ENCODE measurements at regions not wholly inside any gene's neighbourhood (a gene's known extent, or its start where the extent isn't known, plus 50 kb on each side); places are given as distances from the start of the nearest gene placed in this dataset.

DNA sequence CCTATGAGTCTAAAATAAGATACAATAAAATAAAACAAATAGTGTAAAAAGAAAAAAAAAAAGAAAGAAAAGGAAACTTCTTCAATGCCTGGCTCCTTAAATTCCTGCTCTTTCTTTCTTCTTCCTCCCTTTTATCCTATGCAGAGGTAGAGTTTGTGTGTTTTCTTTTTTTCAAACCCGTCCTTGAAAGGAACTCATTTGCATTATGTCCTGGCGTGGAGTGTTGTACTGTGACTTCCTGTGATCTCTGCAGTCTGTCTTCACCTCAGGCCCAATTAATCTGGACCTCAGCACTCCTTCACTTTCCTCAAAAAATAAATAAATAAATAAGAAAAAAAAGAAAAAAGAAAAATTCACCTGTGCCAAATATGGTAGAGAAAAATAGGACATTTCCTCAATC lies 541.9 kb upstream of the SPTLC3 start:
- Mint-ChIP-seq H3K36me3 (no peaks in the 10 kb centered on the region), H3K9me3 (peaks cover 9% of the 10 kb centered on the region; the same call in 1 of the 2 replicates), H3K4me3 (no peak overlapping the region), H3K27me3 (ENCODE audit: low read depth) (no peaks in the 10 kb centered on the region; the same call in 1 of the 2 replicates), H3K4me1 (peaks cover 16% of the 10 kb centered on the region), H3K27ac (peak overlapping the region; percentile 85; the same call in 1 of the 2 replicates)
- ChIA-PET CTCF (no interaction called here), POLR2A (no interaction called here)
- TF ChIP-seq, protein P1, sequence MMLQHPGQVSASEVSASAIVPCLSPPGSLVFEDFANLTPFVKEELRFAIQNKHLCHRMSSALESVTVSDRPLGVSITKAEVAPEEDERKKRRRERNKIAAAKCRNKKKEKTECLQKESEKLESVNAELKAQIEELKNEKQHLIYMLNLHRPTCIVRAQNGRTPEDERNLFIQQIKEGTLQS (CRISPR knock-in tag; conservative IDR thresholded peaks at IDR 0.05), result no peak
- TF ChIP-seq, protein P2, sequence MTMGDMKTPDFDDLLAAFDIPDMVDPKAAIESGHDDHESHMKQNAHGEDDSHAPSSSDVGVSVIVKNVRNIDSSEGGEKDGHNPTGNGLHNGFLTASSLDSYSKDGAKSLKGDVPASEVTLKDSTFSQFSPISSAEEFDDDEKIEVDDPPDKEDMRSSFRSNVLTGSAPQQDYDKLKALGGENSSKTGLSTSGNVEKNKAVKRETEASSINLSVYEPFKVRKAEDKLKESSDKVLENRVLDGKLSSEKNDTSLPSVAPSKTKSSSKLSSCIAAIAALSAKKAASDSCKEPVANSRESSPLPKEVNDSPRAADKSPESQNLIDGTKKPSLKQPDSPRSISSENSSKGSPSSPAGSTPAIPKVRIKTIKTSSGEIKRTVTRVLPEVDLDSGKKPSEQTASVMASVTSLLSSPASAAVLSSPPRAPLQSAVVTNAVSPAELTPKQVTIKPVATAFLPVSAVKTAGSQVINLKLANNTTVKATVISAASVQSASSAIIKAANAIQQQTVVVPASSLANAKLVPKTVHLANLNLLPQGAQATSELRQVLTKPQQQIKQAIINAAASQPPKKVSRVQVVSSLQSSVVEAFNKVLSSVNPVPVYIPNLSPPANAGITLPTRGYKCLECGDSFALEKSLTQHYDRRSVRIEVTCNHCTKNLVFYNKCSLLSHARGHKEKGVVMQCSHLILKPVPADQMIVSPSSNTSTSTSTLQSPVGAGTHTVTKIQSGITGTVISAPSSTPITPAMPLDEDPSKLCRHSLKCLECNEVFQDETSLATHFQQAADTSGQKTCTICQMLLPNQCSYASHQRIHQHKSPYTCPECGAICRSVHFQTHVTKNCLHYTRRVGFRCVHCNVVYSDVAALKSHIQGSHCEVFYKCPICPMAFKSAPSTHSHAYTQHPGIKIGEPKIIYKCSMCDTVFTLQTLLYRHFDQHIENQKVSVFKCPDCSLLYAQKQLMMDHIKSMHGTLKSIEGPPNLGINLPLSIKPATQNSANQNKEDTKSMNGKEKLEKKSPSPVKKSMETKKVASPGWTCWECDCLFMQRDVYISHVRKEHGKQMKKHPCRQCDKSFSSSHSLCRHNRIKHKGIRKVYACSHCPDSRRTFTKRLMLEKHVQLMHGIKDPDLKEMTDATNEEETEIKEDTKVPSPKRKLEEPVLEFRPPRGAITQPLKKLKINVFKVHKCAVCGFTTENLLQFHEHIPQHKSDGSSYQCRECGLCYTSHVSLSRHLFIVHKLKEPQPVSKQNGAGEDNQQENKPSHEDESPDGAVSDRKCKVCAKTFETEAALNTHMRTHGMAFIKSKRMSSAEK (CRISPR knock-in tag; IDR thresholded peaks at IDR 0.05; ENCODE audit: borderline replicate concordance), result no peak
- TF ChIP-seq ZNF263 (CRISPR knock-in tag; IDR thresholded peaks at IDR 0.05; ENCODE audit: low read depth), result no peak
- TF ChIP-seq ZNF121 (CRISPR knock-in tag; IDR thresholded peaks at IDR 0.05), result no peak
- TF ChIP-seq ZBTB21 (CRISPR knock-in tag; IDR thresholded peaks at IDR 0.05; ENCODE audit: borderline replicate concordance), result no peak
- no peak for TF ChIP-seq FOXJ3 (CRISPR knock-in tag; IDR thresholded peaks at IDR 0.05; ENCODE audit: borderline replicate concordance)
- TF ChIP-seq JUN (CRISPR knock-in tag; IDR thresholded peaks at IDR 0.05), result no peak
- no peak for TF ChIP-seq ETV6 (CRISPR knock-in tag; IDR thresholded peaks at IDR 0.05)
- TF ChIP-seq, protein P3, sequence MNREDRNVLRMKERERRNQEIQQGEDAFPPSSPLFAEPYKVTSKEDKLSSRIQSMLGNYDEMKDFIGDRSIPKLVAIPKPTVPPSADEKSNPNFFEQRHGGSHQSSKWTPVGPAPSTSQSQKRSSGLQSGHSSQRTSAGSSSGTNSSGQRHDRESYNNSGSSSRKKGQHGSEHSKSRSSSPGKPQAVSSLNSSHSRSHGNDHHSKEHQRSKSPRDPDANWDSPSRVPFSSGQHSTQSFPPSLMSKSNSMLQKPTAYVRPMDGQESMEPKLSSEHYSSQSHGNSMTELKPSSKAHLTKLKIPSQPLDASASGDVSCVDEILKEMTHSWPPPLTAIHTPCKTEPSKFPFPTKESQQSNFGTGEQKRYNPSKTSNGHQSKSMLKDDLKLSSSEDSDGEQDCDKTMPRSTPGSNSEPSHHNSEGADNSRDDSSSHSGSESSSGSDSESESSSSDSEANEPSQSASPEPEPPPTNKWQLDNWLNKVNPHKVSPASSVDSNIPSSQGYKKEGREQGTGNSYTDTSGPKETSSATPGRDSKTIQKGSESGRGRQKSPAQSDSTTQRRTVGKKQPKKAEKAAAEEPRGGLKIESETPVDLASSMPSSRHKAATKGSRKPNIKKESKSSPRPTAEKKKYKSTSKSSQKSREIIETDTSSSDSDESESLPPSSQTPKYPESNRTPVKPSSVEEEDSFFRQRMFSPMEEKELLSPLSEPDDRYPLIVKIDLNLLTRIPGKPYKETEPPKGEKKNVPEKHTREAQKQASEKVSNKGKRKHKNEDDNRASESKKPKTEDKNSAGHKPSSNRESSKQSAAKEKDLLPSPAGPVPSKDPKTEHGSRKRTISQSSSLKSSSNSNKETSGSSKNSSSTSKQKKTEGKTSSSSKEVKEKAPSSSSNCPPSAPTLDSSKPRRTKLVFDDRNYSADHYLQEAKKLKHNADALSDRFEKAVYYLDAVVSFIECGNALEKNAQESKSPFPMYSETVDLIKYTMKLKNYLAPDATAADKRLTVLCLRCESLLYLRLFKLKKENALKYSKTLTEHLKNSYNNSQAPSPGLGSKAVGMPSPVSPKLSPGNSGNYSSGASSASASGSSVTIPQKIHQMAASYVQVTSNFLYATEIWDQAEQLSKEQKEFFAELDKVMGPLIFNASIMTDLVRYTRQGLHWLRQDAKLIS (CRISPR knock-in tag; IDR thresholded peaks at IDR 0.05; ENCODE audit: borderline replicate concordance), result no peak
- TF ChIP-seq, protein P4, sequence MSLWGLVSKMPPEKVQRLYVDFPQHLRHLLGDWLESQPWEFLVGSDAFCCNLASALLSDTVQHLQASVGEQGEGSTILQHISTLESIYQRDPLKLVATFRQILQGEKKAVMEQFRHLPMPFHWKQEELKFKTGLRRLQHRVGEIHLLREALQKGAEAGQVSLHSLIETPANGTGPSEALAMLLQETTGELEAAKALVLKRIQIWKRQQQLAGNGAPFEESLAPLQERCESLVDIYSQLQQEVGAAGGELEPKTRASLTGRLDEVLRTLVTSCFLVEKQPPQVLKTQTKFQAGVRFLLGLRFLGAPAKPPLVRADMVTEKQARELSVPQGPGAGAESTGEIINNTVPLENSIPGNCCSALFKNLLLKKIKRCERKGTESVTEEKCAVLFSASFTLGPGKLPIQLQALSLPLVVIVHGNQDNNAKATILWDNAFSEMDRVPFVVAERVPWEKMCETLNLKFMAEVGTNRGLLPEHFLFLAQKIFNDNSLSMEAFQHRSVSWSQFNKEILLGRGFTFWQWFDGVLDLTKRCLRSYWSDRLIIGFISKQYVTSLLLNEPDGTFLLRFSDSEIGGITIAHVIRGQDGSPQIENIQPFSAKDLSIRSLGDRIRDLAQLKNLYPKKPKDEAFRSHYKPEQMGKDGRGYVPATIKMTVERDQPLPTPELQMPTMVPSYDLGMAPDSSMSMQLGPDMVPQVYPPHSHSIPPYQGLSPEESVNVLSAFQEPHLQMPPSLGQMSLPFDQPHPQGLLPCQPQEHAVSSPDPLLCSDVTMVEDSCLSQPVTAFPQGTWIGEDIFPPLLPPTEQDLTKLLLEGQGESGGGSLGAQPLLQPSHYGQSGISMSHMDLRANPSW (CRISPR knock-in tag; conservative IDR thresholded peaks at IDR 0.05; ENCODE audit: low read depth), result no peak
- TF ChIP-seq, protein P5, sequence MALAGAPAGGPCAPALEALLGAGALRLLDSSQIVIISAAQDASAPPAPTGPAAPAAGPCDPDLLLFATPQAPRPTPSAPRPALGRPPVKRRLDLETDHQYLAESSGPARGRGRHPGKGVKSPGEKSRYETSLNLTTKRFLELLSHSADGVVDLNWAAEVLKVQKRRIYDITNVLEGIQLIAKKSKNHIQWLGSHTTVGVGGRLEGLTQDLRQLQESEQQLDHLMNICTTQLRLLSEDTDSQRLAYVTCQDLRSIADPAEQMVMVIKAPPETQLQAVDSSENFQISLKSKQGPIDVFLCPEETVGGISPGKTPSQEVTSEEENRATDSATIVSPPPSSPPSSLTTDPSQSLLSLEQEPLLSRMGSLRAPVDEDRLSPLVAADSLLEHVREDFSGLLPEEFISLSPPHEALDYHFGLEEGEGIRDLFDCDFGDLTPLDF (CRISPR knock-in tag; IDR thresholded peaks at IDR 0.05), result no peak
- no peak for TF ChIP-seq GABPB1 (CRISPR knock-in tag; IDR thresholded peaks at IDR 0.05)
- TF ChIP-seq RORB (CRISPR knock-in tag; IDR thresholded peaks at IDR 0.05), result no peak
- TF ChIP-seq ZNF671 (CRISPR knock-in tag; IDR thresholded peaks at IDR 0.05), result no peak
- TF ChIP-seq, protein P6, sequence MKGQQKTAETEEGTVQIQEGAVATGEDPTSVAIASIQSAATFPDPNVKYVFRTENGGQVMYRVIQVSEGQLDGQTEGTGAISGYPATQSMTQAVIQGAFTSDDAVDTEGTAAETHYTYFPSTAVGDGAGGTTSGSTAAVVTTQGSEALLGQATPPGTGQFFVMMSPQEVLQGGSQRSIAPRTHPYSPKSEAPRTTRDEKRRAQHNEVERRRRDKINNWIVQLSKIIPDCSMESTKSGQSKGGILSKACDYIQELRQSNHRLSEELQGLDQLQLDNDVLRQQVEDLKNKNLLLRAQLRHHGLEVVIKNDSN (CRISPR knock-in tag; IDR thresholded peaks at IDR 0.05), result no peak
- no peak for TF ChIP-seq SMAD3 (CRISPR knock-in tag; IDR thresholded peaks at IDR 0.05; ENCODE audit: borderline replicate concordance)
- TF ChIP-seq, protein P7, sequence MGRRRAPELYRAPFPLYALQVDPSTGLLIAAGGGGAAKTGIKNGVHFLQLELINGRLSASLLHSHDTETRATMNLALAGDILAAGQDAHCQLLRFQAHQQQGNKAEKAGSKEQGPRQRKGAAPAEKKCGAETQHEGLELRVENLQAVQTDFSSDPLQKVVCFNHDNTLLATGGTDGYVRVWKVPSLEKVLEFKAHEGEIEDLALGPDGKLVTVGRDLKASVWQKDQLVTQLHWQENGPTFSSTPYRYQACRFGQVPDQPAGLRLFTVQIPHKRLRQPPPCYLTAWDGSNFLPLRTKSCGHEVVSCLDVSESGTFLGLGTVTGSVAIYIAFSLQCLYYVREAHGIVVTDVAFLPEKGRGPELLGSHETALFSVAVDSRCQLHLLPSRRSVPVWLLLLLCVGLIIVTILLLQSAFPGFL (CRISPR knock-in tag; IDR thresholded peaks at IDR 0.05; ENCODE audit: borderline replicate concordance), result no peak
- no peak for TF ChIP-seq NR1H2 (CRISPR knock-in tag; IDR thresholded peaks at IDR 0.05)
- DNase-seq (ENCODE audit: low spot score) (no peak), ATAC-seq (peak; percentile 69)

Measured in WTC11 (cell line).